ENCODE measurements at regions not wholly inside any gene's neighbourhood (a gene's known extent, or its start where the extent isn't known, plus 50 kb on each side); places are given as distances from the start of the nearest gene placed in this dataset.

DNA sequence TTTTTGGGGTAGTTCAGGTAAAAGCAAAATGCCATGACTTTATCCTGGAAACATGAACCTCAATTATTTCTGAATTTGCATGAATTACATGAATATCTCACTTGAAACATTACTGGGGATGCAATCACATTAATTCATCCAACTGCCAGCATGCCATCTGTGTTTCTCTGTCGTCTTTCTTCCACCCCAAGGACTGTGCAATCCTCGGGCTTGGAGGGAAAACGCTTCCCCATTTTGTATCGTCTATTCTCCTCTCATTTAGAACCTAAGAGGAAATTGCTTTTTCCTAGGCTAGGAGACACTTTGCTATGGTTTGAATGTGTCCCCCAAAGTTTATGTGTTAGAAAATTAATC, 109.4 kb downstream of the SQOR start:
- TF ChIP-seq, protein P1, sequence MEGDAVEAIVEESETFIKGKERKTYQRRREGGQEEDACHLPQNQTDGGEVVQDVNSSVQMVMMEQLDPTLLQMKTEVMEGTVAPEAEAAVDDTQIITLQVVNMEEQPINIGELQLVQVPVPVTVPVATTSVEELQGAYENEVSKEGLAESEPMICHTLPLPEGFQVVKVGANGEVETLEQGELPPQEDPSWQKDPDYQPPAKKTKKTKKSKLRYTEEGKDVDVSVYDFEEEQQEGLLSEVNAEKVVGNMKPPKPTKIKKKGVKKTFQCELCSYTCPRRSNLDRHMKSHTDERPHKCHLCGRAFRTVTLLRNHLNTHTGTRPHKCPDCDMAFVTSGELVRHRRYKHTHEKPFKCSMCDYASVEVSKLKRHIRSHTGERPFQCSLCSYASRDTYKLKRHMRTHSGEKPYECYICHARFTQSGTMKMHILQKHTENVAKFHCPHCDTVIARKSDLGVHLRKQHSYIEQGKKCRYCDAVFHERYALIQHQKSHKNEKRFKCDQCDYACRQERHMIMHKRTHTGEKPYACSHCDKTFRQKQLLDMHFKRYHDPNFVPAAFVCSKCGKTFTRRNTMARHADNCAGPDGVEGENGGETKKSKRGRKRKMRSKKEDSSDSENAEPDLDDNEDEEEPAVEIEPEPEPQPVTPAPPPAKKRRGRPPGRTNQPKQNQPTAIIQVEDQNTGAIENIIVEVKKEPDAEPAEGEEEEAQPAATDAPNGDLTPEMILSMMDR (IDR thresholded peaks at IDR 0.05), result no peak
- TF ChIP-seq POLR2A (IDR thresholded peaks at IDR 0.05), result no peak

All from lower leg skin (tissue), 3 donors.